Activated CD8-positive, alpha-beta T cell treated with anti-CD3 and anti-CD28 coated beads for 36 hours (primary cell): ENCODE measurements at regions not wholly inside any gene's neighbourhood (a gene's known extent, or its start where the extent isn't known, plus 50 kb on each side); places are given as distances from the start of the nearest gene placed in this dataset.
"Not testable (repeated sequence)": the region's sequence is repeated elsewhere in the genome, so short reads cannot be mapped to it uniquely, and the experiment has no call there.

Experiments
- ATAC-seq: fragments of 200-7000 bp; cut with Tn5 transposase; one replicate; pipeline ENCODE4 v1.10.0; 2021; ENCODE audit warnings: mild to moderate bottlenecking, moderate library complexity
- CTCF ChIA-PET: fragments of 350-600 bp; sonication (Branson Sonifier 250); formaldehyde crosslinking; loops from one replicate; lab custom pipeline; 2021; ENCODE audit warnings: antibody characterized with exemption; lab: Charles Lee
- POLR2A ChIA-PET: fragments of 350-600 bp; sonication (Branson Sonifier 250); formaldehyde crosslinking; loops from one replicate; lab custom pipeline; 2021; ENCODE audit warnings: antibody characterized with exemption; lab: Charles Lee
- DNase-seq: peaks from one replicate; pipeline ENCODE4 v3.0.0-alpha.2; 2020
- H3K27ac Mint-ChIP-seq: one replicate; pipeline ENCODE4 v1.8.0; 2021; ENCODE audit warnings: mild to moderate bottlenecking, mixed read lengths
- H3K27me3 Mint-ChIP-seq: one replicate; pipeline ENCODE4 v1.8.0; 2021; ENCODE audit warnings: mixed read lengths
- H3K36me3 Mint-ChIP-seq: one replicate; pipeline ENCODE4 v1.8.0; 2021; ENCODE audit warnings: low read depth, mixed read lengths
- H3K4me1 Mint-ChIP-seq: one replicate; pipeline ENCODE4 v1.8.0; 2021; ENCODE audit warnings: low read depth, mixed read lengths
- H3K4me3 Mint-ChIP-seq: one replicate; pipeline ENCODE4 v1.8.0; 2021; ENCODE audit warnings: mild to moderate bottlenecking, moderate library complexity, mixed read lengths
- H3K9me3 Mint-ChIP-seq: one replicate; pipeline ENCODE4 v1.8.0; 2021; ENCODE audit warnings: mixed read lengths
- intact Hi-C: fragments of 100-400 bp; cut with micrococcal nuclease; formaldehyde crosslinking; loops from one replicate; pipeline ENCODE4 v1.10.0; 2022
- TF ChIP-seq, protein P1 (sequence below): fragments of 200-600 bp; IDR thresholded peaks from one replicate; pipeline ENCODE4 v1.8.0; 2022; ENCODE audit warnings: antibody characterized with exemption, mild to moderate bottlenecking

DNA sequence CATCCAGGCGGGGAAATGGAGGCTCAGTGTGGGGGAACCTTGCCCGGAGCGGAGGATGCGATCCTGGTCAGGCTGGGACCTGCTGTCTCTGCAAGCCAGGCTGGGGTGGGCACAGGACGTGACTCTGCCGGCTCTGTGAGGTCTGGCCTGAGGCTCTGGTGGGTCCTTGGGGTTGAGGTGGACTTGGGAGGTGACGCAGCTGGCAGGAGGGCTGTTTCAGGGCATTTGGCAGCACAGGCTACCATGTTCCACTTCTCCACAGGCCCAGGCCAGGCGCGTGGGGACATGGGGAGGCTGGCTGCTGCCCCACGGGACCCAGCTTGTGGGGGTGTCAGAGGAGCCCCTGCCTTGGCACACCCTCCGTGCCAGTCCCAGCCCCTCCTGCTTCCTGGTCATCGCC is 1199.7 kb downstream of the BRD1 start:
- H3K4me3 Mint-ChIP-seq, result no peak overlapping the region
- TF ChIP-seq, protein P1, sequence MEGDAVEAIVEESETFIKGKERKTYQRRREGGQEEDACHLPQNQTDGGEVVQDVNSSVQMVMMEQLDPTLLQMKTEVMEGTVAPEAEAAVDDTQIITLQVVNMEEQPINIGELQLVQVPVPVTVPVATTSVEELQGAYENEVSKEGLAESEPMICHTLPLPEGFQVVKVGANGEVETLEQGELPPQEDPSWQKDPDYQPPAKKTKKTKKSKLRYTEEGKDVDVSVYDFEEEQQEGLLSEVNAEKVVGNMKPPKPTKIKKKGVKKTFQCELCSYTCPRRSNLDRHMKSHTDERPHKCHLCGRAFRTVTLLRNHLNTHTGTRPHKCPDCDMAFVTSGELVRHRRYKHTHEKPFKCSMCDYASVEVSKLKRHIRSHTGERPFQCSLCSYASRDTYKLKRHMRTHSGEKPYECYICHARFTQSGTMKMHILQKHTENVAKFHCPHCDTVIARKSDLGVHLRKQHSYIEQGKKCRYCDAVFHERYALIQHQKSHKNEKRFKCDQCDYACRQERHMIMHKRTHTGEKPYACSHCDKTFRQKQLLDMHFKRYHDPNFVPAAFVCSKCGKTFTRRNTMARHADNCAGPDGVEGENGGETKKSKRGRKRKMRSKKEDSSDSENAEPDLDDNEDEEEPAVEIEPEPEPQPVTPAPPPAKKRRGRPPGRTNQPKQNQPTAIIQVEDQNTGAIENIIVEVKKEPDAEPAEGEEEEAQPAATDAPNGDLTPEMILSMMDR, result no peak
- peaks cover 2% of the 10 kb centered on the region for H3K27me3 Mint-ChIP-seq
- ChIA-PET CTCF (no interaction called here), POLR2A (no interaction called here)
- intact Hi-C loops, result no loop called here
- no peak overlapping the region for H3K27ac Mint-ChIP-seq
- ATAC-seq, result no peak
- H3K36me3 Mint-ChIP-seq, result no peaks in the 10 kb centered on the region
- DNase-seq, result no peak
- no peaks in the 10 kb centered on the region for H3K9me3 Mint-ChIP-seq
- peaks cover 7% of the 10 kb centered on the region for H3K4me1 Mint-ChIP-seq

DNA sequence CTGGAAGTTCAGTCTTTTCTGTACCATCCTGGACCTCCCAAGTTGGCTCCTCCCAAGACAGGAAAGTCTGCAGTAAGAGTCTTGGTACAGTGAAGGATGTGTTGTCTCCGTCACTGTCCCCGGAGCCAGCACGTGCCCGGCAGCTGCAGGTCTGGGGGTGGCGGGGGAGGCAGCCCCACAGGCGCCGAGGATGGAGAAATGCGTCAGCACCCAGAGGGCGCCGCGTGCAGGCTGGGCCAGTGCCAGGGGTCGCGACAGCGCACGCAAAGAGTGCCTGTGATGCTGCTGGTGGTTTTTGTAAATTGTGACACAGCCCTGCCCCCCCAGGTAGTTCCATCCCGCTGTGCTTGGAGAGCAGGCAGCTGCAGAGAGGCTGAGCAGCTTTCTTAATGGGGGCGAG is 1200.5 kb downstream of the BRD1 start:
- H3K9me3 Mint-ChIP-seq, result no peaks in the 10 kb centered on the region
- ChIA-PET POLR2A (no interaction called here), CTCF (no interaction called here)
- no peak overlapping the region for H3K27ac Mint-ChIP-seq
- intact Hi-C loops, result no loop called here
- no peak overlapping the region for H3K4me3 Mint-ChIP-seq
- H3K27me3 Mint-ChIP-seq, result peaks cover 2% of the 10 kb centered on the region
- TF ChIP-seq, protein P1, result no peak
- peaks cover 7% of the 10 kb centered on the region for H3K4me1 Mint-ChIP-seq
- no peaks in the 10 kb centered on the region for H3K36me3 Mint-ChIP-seq
- peak; percentile 45 for ATAC-seq
- peak; percentile 30 for DNase-seq

DNA sequence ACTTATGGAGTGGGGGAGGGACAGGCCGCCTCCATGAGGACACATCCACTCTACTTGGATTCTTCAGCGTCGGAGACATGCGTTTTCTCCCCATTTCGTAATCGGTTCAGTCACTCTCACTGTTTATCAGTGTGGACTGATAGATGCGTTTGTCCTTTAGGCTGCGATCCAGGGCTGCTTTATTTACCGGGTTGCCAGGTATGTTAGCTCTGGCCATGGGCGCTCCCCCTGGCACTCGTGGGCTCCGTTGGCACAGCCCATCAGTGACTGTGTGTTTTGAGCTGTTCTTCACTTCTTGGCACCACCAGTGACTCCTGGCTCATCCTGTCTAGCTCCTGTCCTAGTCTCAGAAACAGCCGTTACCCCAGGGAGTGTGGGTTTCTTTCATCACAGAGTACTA is 1203.3 kb downstream of the BRD1 start:
- Mint-ChIP-seq H3K9me3 (no peaks in the 10 kb centered on the region), H3K27me3 (peaks cover 2% of the 10 kb centered on the region), H3K4me3 (no peak overlapping the region), H3K27ac (no peak overlapping the region), H3K36me3 (no peaks in the 10 kb centered on the region), H3K4me1 (peaks cover 7% of the 10 kb centered on the region)
- ATAC-seq, result no peak
- TF ChIP-seq, protein P1, result no peak
- ChIA-PET POLR2A (no interaction called here), CTCF (no interaction called here)
- intact Hi-C loops, result no loop called here
- no peak for DNase-seq

DNA sequence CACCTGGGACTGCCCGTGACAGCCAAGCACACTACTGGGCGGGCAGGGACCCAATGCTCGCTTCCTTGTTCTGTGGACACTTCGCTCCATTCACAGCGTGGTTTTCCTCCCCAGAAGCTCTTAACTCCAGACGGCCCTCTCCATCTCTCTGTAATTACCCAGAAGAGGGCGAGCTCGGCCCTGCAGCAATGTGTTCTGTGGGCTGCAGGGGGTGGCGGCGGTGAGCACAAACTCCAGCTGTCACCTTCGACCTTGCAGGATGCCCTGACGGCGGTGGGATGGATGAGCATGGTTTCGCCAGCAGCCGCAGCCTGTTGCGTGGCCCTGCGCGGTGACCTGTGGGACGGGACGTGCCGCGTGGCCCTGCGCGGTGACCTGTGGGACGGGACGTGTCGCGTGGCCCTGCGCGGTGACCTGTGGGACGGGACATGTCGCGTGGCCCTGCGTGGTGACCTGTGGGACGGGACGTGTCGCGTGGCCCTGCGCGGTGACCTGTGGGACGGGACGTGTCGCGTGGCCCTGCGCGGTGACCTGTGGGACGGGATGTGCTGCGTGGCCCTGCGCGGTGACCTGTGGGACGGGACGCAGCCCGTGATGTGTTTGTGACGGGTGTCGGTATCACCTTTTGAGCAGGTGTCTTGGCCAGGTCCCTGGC is 1204.7 kb downstream of the BRD1 start:
- H3K9me3 Mint-ChIP-seq, result no peaks in the 10 kb centered on the region
- no peaks in the 10 kb centered on the region for H3K36me3 Mint-ChIP-seq
- H3K27ac Mint-ChIP-seq, result no peak overlapping the region
- DNase-seq (no peak), ATAC-seq (no peak)
- H3K27me3 Mint-ChIP-seq, result peaks cover 2% of the 10 kb centered on the region
- TF ChIP-seq, protein P1, result no peak
- POLR2A ChIA-PET, result no interaction called here
- H3K4me1 Mint-ChIP-seq, result peaks cover 7% of the 10 kb centered on the region
- intact Hi-C loops, result no loop called here
- H3K4me3 Mint-ChIP-seq, result no peak overlapping the region
- CTCF ChIA-PET, result no interaction called here

DNA sequence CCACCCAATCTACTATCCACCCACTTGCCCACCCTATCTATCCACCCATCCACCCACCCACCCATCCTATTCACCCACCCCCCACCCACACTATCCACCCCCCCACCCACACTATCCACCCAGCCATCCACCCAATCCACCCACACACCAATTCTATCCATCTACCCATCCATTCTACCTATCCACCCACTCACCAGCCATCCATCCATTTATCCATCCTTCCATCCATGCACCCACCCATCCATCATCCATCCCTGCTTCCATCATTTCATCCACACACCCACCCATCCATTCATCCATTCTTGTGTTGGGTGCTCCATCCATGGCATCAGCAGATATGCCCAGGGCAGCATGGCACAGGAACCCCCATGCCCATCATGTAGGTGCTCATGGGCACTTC is 1206.6 kb downstream of the BRD1 start:
- no peak overlapping the region for H3K27ac Mint-ChIP-seq
- DNase-seq (no peak), ATAC-seq (no peak)
- no peaks in the 10 kb centered on the region for H3K4me1 Mint-ChIP-seq
- TF ChIP-seq, protein P1, result no peak
- ChIA-PET POLR2A (no interaction called here), CTCF (no interaction called here)
- no peaks in the 10 kb centered on the region for H3K27me3 Mint-ChIP-seq
- intact Hi-C loops, result no loop called here
- H3K36me3 Mint-ChIP-seq, result no peaks in the 10 kb centered on the region
- no peaks in the 10 kb centered on the region for H3K9me3 Mint-ChIP-seq
- no peak overlapping the region for H3K4me3 Mint-ChIP-seq

DNA sequence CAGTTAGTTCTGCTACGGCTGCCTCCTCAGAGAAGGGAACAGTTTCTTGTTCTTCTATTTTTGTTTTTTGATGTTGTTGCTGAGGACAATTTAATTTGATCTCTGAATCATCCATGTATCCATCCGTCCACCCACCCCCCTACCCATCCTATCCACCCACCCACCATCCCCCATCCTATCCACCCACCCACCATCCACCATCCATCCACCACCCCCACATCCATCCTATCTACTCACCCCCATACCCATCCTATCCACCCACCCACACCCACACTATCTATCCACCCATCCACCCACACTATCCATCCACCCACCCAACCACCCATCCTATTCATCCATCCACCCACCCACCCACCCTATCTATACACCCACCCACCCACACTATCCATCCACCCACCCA is 1207.2 kb downstream of the BRD1 start:
- POLR2A ChIA-PET, CTCF ChIA-PET: not testable (repeated sequence)

More for the DNA sequence above, 1207.2 kb downstream of the BRD1 start:
- ATAC-seq, H3K27me3 Mint-ChIP-seq, H3K4me1 Mint-ChIP-seq, H3K4me3 Mint-ChIP-seq, intact Hi-C loops, H3K36me3 Mint-ChIP-seq, H3K27ac Mint-ChIP-seq, H3K9me3 Mint-ChIP-seq, DNase-seq: not testable (repeated sequence)
